HFFc6 (cell line): ENCODE measurements at regions not wholly inside any gene's neighbourhood (a gene's known extent, or its start where the extent isn't known, plus 50 kb on each side); places are given as distances from the start of the nearest gene placed in this dataset.

ENCODE experiments used
- DNase-seq: peaks from one replicate; pipeline ENCODE4 v3.0.0-alpha.2; 2018
- H3K27ac Mint-ChIP-seq: 2 replicates; pipeline ENCODE4 v1.8.0; 2020; ENCODE audit warnings: mild to moderate bottlenecking, mixed read lengths
- H3K27me3 Mint-ChIP-seq: 2 replicates; pipeline ENCODE4 v1.8.0; 2021; ENCODE audit warnings: mild to moderate bottlenecking, moderate library complexity, mixed read lengths; ENCODE audit not compliant: insufficient read depth
- H3K36me3 Mint-ChIP-seq: 2 replicates; pipeline ENCODE4 v1.8.0; 2021; ENCODE audit warnings: low read depth, mixed read lengths
- H3K4me1 Mint-ChIP-seq: 2 replicates; pipeline ENCODE4 v1.8.0; 2020; ENCODE audit warnings: low read depth, mixed read lengths
- H3K4me3 Mint-ChIP-seq: 2 replicates; pipeline ENCODE4 v1.8.0; 2020; ENCODE audit warnings: mild to moderate bottlenecking, moderate library complexity, mixed read lengths
- H3K9me3 Mint-ChIP-seq: 2 replicates; pipeline ENCODE4 v1.8.0; 2020; ENCODE audit warnings: mild to moderate bottlenecking, mixed read lengths
- TF ChIP-seq, protein P1 (sequence below): fragments of 200-600 bp; sonication (generic); IDR thresholded peaks from 2 replicates; pipeline ENCODE4 v1.5.0; 2021; ENCODE audit warnings: antibody characterized with exemption, mild to moderate bottlenecking

DNA sequence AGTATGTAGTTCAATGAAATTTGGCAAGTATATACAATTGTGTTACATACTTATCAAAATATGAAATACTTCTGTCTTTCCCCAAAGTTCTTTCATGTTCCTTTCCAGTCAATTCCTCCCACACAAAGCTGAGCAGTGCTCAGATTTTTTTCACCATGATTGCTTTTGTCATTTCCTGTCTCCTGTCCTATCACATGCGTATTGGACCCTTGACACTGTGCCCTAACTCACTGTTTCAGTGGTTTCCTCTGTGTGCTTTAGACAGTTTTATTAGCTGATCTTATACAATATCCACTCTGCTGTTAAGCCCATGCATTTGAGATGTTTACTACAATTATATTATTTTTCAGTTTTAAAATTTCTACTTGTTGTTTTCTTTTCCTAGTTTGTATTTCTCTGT lies 463.6 kb upstream of the MEF2C start:
- TF ChIP-seq, protein P1, sequence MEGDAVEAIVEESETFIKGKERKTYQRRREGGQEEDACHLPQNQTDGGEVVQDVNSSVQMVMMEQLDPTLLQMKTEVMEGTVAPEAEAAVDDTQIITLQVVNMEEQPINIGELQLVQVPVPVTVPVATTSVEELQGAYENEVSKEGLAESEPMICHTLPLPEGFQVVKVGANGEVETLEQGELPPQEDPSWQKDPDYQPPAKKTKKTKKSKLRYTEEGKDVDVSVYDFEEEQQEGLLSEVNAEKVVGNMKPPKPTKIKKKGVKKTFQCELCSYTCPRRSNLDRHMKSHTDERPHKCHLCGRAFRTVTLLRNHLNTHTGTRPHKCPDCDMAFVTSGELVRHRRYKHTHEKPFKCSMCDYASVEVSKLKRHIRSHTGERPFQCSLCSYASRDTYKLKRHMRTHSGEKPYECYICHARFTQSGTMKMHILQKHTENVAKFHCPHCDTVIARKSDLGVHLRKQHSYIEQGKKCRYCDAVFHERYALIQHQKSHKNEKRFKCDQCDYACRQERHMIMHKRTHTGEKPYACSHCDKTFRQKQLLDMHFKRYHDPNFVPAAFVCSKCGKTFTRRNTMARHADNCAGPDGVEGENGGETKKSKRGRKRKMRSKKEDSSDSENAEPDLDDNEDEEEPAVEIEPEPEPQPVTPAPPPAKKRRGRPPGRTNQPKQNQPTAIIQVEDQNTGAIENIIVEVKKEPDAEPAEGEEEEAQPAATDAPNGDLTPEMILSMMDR: no peak
- Mint-ChIP-seq H3K9me3 (no peaks in the 10 kb centered on the region), H3K36me3 (no peaks in the 10 kb centered on the region), H3K27me3 (no peaks in the 10 kb centered on the region; the same call in 1 of the 2 replicates), H3K27ac (no peak overlapping the region), H3K4me3 (no peak overlapping the region), H3K4me1 (peaks cover 31% of the 10 kb centered on the region)
- no peak for DNase-seq

DNA sequence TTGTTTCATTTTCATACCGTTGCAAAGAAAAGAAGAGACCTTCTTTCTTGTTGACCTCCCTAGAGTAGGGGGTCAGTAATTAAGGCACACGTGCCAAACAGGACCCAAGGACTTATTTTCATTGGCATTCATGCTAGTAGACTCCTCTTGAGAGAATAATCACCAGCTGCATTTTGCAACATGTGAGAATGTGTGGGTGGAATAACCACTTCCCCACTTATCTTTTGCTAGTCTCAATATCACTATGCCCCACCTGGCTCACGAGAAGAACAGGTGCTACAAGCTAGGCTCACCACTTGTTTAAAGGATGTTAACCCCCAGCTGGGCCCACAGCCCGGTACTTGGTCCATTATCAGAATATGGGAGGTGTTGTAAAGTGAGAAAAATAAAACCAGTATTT lies 460.7 kb upstream of the MEF2C start:
- no peaks in the 10 kb centered on the region; the same call in 1 of the 2 replicates for H3K27me3 Mint-ChIP-seq
- H3K27ac Mint-ChIP-seq: no peak overlapping the region
- no peaks in the 10 kb centered on the region for H3K36me3 Mint-ChIP-seq
- no peaks in the 10 kb centered on the region for H3K9me3 Mint-ChIP-seq
- no peak for DNase-seq
- H3K4me1 Mint-ChIP-seq: peaks cover 33% of the 10 kb centered on the region
- no peak overlapping the region for H3K4me3 Mint-ChIP-seq
- TF ChIP-seq, protein P1: no peak

DNA sequence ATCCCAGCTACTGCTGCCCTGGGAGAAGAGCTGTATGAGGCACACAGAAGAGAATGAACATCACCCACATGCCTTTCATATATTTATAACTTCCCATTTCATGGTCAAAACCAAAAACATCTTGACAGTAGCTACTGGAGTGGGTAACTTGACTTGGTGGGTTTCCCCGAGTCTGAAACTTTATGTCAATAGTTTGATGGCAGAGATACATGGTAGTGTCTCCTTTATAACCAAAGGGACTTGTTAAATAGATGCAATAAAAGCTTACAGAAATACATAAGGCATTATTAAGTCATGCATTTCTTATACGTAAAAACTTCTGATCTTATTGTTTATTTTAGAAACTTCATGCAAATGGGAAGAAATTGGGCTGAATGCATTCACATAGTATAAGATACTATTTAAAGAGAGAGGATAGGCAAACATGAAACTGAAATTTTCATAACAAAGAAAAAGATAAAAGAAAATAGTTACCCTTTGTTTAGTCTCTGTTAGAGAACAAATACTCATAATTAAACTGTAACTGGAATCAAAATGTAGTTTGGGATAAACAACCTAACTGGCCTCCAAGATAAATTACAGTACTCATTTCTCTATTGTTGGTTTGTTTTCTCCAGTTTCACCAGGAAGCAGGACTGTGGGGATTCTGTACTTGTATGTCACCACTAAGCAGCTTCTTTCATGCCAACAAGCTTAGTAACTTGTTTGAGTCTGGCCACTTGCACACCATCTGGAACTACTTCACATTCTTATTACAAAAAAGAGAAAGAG lies 459.3 kb upstream of the MEF2C start:
- no peaks in the 10 kb centered on the region for H3K9me3 Mint-ChIP-seq
- H3K36me3 Mint-ChIP-seq: no peaks in the 10 kb centered on the region
- TF ChIP-seq, protein P1: no peak
- H3K27me3 Mint-ChIP-seq: no peaks in the 10 kb centered on the region; the same call in 1 of the 2 replicates
- DNase-seq: peak; percentile 90
- peak overlapping the region; percentile 70 for H3K27ac Mint-ChIP-seq
- peaks cover 39% of the 10 kb centered on the region for H3K4me1 Mint-ChIP-seq
- H3K4me3 Mint-ChIP-seq: 0 out of 2 replicates have a peak overlapping the region, but pooled peaks have one; percentile 3

DNA sequence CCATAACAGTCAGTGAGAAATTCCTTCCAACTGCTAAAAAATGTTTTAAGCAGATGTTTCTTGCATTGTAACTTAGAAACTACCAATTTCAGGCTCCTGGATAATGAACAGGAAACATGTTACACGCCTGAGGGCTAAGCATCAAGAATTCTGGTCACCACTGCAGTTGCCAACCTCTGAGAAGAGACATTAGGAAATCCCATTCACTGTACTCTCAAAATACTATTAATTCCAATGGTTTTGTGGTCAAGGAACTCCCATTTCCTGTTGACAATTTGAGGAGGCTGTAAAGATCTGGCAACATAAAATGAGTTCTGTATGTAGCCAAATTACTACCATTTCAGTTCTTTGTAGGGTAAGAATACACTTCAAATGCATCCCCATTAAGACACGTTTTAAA lies 456.0 kb upstream of the MEF2C start:
- Mint-ChIP-seq H3K9me3 (no peaks in the 10 kb centered on the region), H3K36me3 (no peaks in the 10 kb centered on the region), H3K4me3 (no peak overlapping the region), H3K4me1 (peaks cover 39% of the 10 kb centered on the region), H3K27me3 (no peaks in the 10 kb centered on the region; the same call in 1 of the 2 replicates), H3K27ac (no peak overlapping the region)
- peak; percentile 85 for DNase-seq
- TF ChIP-seq, protein P1: no peak

DNA sequence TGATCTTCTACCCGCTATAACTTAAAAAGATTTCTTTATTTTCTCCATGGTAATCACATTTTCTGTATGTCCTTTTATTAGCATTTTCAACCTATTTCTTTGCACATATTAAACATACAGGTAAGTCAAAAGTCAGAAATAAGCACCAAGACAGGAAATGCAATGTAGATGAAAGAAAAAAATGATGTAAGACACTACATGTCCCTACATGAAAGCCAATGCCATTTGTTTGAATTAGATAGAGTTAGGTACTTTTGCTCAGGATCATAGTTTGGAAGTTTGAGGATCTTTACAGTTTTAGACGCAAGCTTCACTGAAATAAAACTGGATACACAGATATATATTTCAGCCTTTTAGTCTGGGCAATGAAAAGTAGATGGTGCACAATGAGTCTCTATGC lies 453.1 kb upstream of the MEF2C start:
- no peaks in the 10 kb centered on the region for H3K27me3 Mint-ChIP-seq
- no peak overlapping the region for H3K4me3 Mint-ChIP-seq
- no peaks in the 10 kb centered on the region for H3K9me3 Mint-ChIP-seq
- H3K36me3 Mint-ChIP-seq: no peaks in the 10 kb centered on the region
- no peak overlapping the region for H3K27ac Mint-ChIP-seq
- no peak for DNase-seq
- TF ChIP-seq, protein P1: no peak
- peaks cover 19% of the 10 kb centered on the region for H3K4me1 Mint-ChIP-seq
